ENCODE measurements at regions not wholly inside any gene's neighbourhood (a gene's known extent, or its start where the extent isn't known, plus 50 kb on each side); places are given as distances from the start of the nearest gene placed in this dataset.

GRCh38 chr2:52697690-52698089, 1069.9 kb upstream of the CHAC2 start:
- no peak overlapping the region for H3K4me3 ChIP-seq
- no peaks in the 10 kb centered on the region for H3K9me3 ChIP-seq
- H3K27me3 ChIP-seq (ENCODE audit: low read depth) = no peaks in the 10 kb centered on the region
- DNase-seq = no peak
- intact Hi-C loops (cut with DNase I) = no loop called here
- H3K27ac ChIP-seq = no peak overlapping the region
- H3K36me3 ChIP-seq = no peaks in the 10 kb centered on the region
- no peaks in the 10 kb centered on the region for H3K4me1 ChIP-seq
- TF ChIP-seq, protein P1, sequence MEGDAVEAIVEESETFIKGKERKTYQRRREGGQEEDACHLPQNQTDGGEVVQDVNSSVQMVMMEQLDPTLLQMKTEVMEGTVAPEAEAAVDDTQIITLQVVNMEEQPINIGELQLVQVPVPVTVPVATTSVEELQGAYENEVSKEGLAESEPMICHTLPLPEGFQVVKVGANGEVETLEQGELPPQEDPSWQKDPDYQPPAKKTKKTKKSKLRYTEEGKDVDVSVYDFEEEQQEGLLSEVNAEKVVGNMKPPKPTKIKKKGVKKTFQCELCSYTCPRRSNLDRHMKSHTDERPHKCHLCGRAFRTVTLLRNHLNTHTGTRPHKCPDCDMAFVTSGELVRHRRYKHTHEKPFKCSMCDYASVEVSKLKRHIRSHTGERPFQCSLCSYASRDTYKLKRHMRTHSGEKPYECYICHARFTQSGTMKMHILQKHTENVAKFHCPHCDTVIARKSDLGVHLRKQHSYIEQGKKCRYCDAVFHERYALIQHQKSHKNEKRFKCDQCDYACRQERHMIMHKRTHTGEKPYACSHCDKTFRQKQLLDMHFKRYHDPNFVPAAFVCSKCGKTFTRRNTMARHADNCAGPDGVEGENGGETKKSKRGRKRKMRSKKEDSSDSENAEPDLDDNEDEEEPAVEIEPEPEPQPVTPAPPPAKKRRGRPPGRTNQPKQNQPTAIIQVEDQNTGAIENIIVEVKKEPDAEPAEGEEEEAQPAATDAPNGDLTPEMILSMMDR (IDR thresholded peaks at IDR 0.05) = no peak
- no peak for ATAC-seq

DNA sequence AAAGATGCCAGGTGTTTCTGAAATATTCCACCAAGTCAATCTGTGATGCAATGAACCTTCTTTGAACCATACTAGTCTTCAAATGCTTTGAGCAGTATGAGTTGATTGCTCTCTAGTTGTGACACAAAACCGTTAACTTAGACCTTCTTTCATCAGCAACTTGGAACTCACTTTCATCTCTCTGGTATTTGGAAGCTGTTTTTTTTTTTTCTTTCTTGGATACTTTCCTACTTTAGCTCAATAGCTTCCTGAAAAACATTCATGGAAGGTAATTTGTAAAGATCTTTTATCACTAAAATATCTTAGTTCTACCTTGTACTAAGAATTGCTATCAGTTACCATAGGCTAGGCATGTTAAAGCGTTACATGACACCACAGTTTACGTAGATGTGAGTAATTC, 1071.9 kb upstream of the CHAC2 start:
- Histone ChIP-seq H3K27me3 (ENCODE audit: low read depth) (no peaks in the 10 kb centered on the region), H3K9me3 (no peaks in the 10 kb centered on the region), H3K4me1 (no peaks in the 10 kb centered on the region), H3K27ac (no peak overlapping the region), H3K36me3 (no peaks in the 10 kb centered on the region), H3K4me3 (no peak overlapping the region)
- intact Hi-C loops (cut with DNase I) = no loop called here
- TF ChIP-seq, protein P1 (IDR thresholded peaks at IDR 0.05) = no peak
- DNase-seq = no peak
- no peak for ATAC-seq

DNA sequence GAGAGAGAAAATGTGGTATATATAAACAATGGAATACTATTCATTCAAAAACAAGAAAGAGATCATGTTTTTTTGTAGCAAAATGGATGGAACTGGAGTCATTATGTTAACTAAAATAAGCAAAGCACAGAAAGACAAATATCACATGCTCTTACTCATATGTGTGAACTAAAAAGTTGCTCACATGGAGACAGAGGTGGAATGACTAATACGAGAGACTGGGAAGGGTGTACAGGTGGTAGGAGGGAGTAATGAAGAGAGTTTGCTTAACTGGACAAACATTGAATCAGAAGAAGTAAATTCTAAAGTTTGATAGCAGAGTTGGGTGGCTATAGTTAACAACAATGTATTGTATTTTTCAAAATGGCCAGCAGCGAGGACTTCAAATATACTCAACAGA, 1080.7 kb upstream of the CHAC2 start:
- no peak overlapping the region for H3K4me3 ChIP-seq
- intact Hi-C loops (cut with DNase I) = no loop called here
- H3K27me3 ChIP-seq (ENCODE audit: low read depth) = no peaks in the 10 kb centered on the region
- TF ChIP-seq, protein P1 (IDR thresholded peaks at IDR 0.05) = no peak
- H3K36me3 ChIP-seq = no peaks in the 10 kb centered on the region
- H3K4me1 ChIP-seq = no peaks in the 10 kb centered on the region
- peaks cover 5% of the 10 kb centered on the region for H3K9me3 ChIP-seq
- DNase-seq = no peak
- H3K27ac ChIP-seq = no peak overlapping the region
- no peak for ATAC-seq

DNA sequence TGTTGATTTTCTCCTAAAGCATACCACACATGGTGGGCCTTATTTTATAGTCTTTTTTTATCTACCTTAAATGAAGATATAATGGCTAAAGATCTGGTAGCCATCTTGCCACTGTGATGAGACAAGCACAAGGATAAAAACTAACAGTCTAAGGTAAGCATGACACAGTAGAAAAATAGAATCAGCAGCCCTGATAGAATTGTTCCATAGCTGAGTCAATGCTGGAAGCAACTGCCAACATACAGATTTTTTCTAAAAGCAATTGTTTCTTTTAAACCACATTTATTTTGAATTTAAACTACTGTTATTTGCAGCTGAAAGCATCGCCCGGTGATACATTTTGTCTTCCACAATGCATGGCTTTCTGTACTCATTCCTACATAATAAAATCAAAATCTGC, 1091.5 kb upstream of the CHAC2 start:
- Histone ChIP-seq H3K27me3 (ENCODE audit: low read depth) (no peaks in the 10 kb centered on the region), H3K4me3 (no peak overlapping the region), H3K36me3 (no peaks in the 10 kb centered on the region), H3K27ac (no peak overlapping the region), H3K4me1 (no peaks in the 10 kb centered on the region), H3K9me3 (no peaks in the 10 kb centered on the region)
- TF ChIP-seq, protein P1 (IDR thresholded peaks at IDR 0.05) = no peak
- DNase-seq (no peak), ATAC-seq (no peak)
- intact Hi-C loops (cut with DNase I) = no loop called here

DNA sequence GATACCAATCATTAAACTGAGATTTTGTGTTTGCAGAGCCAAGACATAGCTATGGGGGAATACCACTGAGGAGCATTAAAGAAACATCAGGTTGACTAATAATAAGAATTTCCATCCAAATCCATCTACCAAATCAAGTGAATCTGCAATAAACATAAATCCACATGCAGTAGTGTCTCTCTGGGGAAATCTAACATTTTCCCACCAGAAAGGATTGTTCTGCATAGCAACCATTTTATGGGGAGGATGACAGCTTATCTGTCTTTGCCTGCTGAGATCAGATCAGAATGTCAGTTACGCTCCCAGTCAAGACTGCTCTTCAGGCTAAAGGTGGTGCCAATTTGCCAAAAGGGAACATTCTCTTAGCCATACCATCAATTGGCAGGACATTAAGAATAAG, 1098.9 kb upstream of the CHAC2 start:
- no peak overlapping the region for H3K4me3 ChIP-seq
- H3K27ac ChIP-seq = no peak overlapping the region
- ATAC-seq (no peak), DNase-seq (no peak)
- no peaks in the 10 kb centered on the region for H3K36me3 ChIP-seq
- H3K9me3 ChIP-seq = no peaks in the 10 kb centered on the region
- no peaks in the 10 kb centered on the region for H3K4me1 ChIP-seq
- no peaks in the 10 kb centered on the region for H3K27me3 ChIP-seq (ENCODE audit: low read depth)
- TF ChIP-seq, protein P1 (IDR thresholded peaks at IDR 0.05) = no peak
- intact Hi-C loops (cut with DNase I) = no loop called here

- TF ChIP-seq, protein P1 (IDR thresholded peaks at IDR 0.05) = no peak
- Histone ChIP-seq H3K4me1 (no peaks in the 10 kb centered on the region), H3K27ac (no peak overlapping the region), H3K27me3 (ENCODE audit: low read depth) (no peaks in the 10 kb centered on the region), H3K4me3 (no peak overlapping the region), H3K9me3 (no peaks in the 10 kb centered on the region), H3K36me3 (no peaks in the 10 kb centered on the region)
- intact Hi-C loops (cut with DNase I) = no loop called here
- no peak for DNase-seq
- ATAC-seq = no peak
Measured at GRCh38 chr2:52659546-52659945, 1108.1 kb upstream of the CHAC2 start.
